Mesenchymal stem cell (in vitro differentiated cells and primary cell): ENCODE measurements at regions not wholly inside any gene's neighbourhood (a gene's known extent, or its start where the extent isn't known, plus 50 kb on each side); places are given as distances from the start of the nearest gene placed in this dataset.

Experiments
- DNase-seq: peaks from one replicate; pipeline ENCODE4 v3.0.0-alpha.2; 2013
- H2AFZ ChIP-seq: one replicate; pipeline ENCODE4 v1.6.1; 2013; ENCODE audit warnings: low read depth, mild to moderate bottlenecking, control low read depth, inconsistent platforms, low read length, moderate library complexity
- H2AK5ac ChIP-seq: 2 replicates; pipeline ENCODE4 v1.6.1; 2013; ENCODE audit warnings: low read length, moderate library complexity, mild to moderate bottlenecking, inconsistent platforms; ENCODE audit not compliant: severe bottlenecking
- H2BK120ac ChIP-seq: one replicate; pipeline ENCODE4 v1.6.1; 2013; ENCODE audit warnings: low read depth, mild to moderate bottlenecking, inconsistent platforms, low read length, moderate library complexity
- H2BK12ac ChIP-seq, 2 experiments: one replicate each; pipeline ENCODE4 v1.6.1; 2013; ENCODE audit warnings: inconsistent platforms in 2 of 2, low read length in 2 of 2, mild to moderate bottlenecking in 2 of 2, moderate library complexity in 2 of 2, control low read depth in 1 of 2
- H2BK15ac ChIP-seq: one replicate; pipeline ENCODE4 v1.6.1; 2013; ENCODE audit warnings: mild to moderate bottlenecking, low read depth, inconsistent platforms; ENCODE audit not compliant: poor library complexity, severe bottlenecking
- H2BK5ac ChIP-seq: 2 replicates; pipeline ENCODE4 v1.6.1; 2013; ENCODE audit warnings: low read depth, mild to moderate bottlenecking, low read length, control low read depth, inconsistent platforms; ENCODE audit not compliant: poor library complexity, severe bottlenecking
- H3K14ac ChIP-seq, 2 experiments: one replicate each; pipeline ENCODE4 v1.6.1; 2013; ENCODE audit warnings: inconsistent platforms in 2 of 2, low read length in 2 of 2, control low read depth in 1 of 2, mild to moderate bottlenecking in 1 of 2, moderate library complexity in 1 of 2
- H3K18ac ChIP-seq, 2 experiments: one replicate each; pipeline ENCODE4 v1.6.1; 2013; ENCODE audit warnings: inconsistent platforms in 2 of 2, low read length in 2 of 2, control low read depth in 1 of 2, low read depth in 1 of 2, mild to moderate bottlenecking in 1 of 2
- H3K23ac ChIP-seq, 2 experiments: one replicate each; pipeline ENCODE4 v1.6.1; 2013; ENCODE audit warnings: inconsistent platforms in 2 of 2, low read length in 2 of 2, mild to moderate bottlenecking in 2 of 2, moderate library complexity in 2 of 2, control low read depth in 1 of 2
- H3K27ac ChIP-seq: 2 replicates; pipeline ENCODE4 v1.5.1; 2013; ENCODE audit warnings: mild to moderate bottlenecking, moderate library complexity, low read length, control low read depth, inconsistent platforms; ENCODE audit not compliant: poor library complexity, severe bottlenecking
- H3K27me3 ChIP-seq, 2 experiments: 2 replicates each; pipeline versions ENCODE4 v1.6.1 to v1.7.0; 2013; ENCODE audit warnings: low read length in 2 of 2, mild to moderate bottlenecking in 2 of 2, moderate library complexity in 2 of 2, control low read depth in 1 of 2, inconsistent platforms in 1 of 2; ENCODE audit not compliant: control insufficient read depth in 1 of 2, insufficient read depth in 1 of 2
- H3K36me3 ChIP-seq, 2 experiments: 2 replicates each; pipeline versions ENCODE4 v1.6.1 to v1.7.0; 2013; ENCODE audit warnings: low read length in 2 of 2, control low read depth in 1 of 2, inconsistent platforms in 1 of 2, low read depth in 1 of 2, mild to moderate bottlenecking in 1 of 2; ENCODE audit not compliant: insufficient read depth in 2 of 2, control insufficient read depth in 1 of 2
- H3K4ac ChIP-seq, 2 experiments: one replicate each; pipeline ENCODE4 v1.6.1; 2013; ENCODE audit warnings: inconsistent platforms in 2 of 2, low read length in 2 of 2, mild to moderate bottlenecking in 2 of 2, moderate library complexity in 2 of 2, control low read depth in 1 of 2, low read depth in 1 of 2
- H3K4me1 ChIP-seq: 2 replicates; pipeline ENCODE4 v1.6.1; 2013; ENCODE audit warnings: low read depth, low read length, control low read depth; ENCODE audit not compliant: control insufficient read depth, insufficient read depth
- H3K4me2 ChIP-seq: 2 replicates; pipeline ENCODE4 v1.6.1; 2013; ENCODE audit warnings: low read length, mild to moderate bottlenecking, inconsistent platforms; ENCODE audit not compliant: poor library complexity, severe bottlenecking
- H3K4me3 ChIP-seq, 2 experiments: 2 replicates each; pipeline versions ENCODE4 v1.5.1 to v1.7.0; 2013; ENCODE audit warnings: low read length in 2 of 2, mild to moderate bottlenecking in 2 of 2, control low read depth in 1 of 2, low read depth in 1 of 2; ENCODE audit not compliant: insufficient read depth in 1 of 2
- H3K79me1 ChIP-seq: replicated peaks from 2 replicates; pipeline ENCODE4 v1.6.1; 2013; ENCODE audit warnings: mild to moderate bottlenecking, control low read depth, low read length, inconsistent platforms; ENCODE audit not compliant: poor library complexity, severe bottlenecking
- H3K9ac ChIP-seq: 2 replicates; pipeline ENCODE4 v1.7.0; 2013; ENCODE audit warnings: mild to moderate bottlenecking, low read length, moderate library complexity
- H3K9me3 ChIP-seq: 2 replicates; pipeline ENCODE4 v1.7.0; 2013; ENCODE audit warnings: mild to moderate bottlenecking, low read length; ENCODE audit not compliant: control insufficient read depth
- H4K8ac ChIP-seq: one replicate; pipeline ENCODE4 v1.6.1; 2013; ENCODE audit warnings: inconsistent platforms, mild to moderate bottlenecking, low read length, moderate library complexity
- H4K91ac ChIP-seq: one replicate; pipeline ENCODE4 v1.6.1; 2013; ENCODE audit warnings: mild to moderate bottlenecking, low read length, inconsistent platforms
- WGBS: methylation state at CpG from one replicate; pipeline ENCODE4 v1.1.7; 2013; ENCODE audit warnings: mixed read lengths; 5-methylcytosine and 5-hydroxymethylcytosine counted together

GRCh38 chr1:30260318-30260717 is 463.1 kb downstream of the MATN1 start:
- Histone ChIP-seq H3K79me1 (no peaks in the 10 kb centered on the region), H4K91ac (no peak overlapping the region), H3K4ac (no peak overlapping the region), H3K4me1 (no peaks in the 10 kb centered on the region), H2BK15ac (no peak overlapping the region), H3K23ac (no peak overlapping the region), H2BK5ac (no peak overlapping the region), H3K9ac (no peak overlapping the region), H3K4me3 (no peak overlapping the region), H3K9me3 (peaks cover 4% of the 10 kb centered on the region), H3K18ac (no peak overlapping the region), H3K4me2 (no peak overlapping the region), H2AFZ (no peak overlapping the region), H2AK5ac (no peak overlapping the region), H3K27me3 (peaks cover 0 to 59% of the 10 kb centered on the region in 2 experiments), H3K14ac (no peak overlapping the region), H3K36me3 (no peaks in the 10 kb centered on the region), H2BK120ac (no peak overlapping the region), H3K27ac (no peak overlapping the region), H4K8ac (no peak overlapping the region), H2BK12ac (no peak overlapping the region)
- 57% methylated on average over 3 of the region's 3 CpGs for WGBS
- no peak for DNase-seq

GRCh38 chr1:30259631-30260030 is 463.8 kb downstream of the MATN1 start:
- H3K18ac ChIP-seq = no peak overlapping the region
- H3K9ac ChIP-seq = no peak overlapping the region
- no peak overlapping the region for H2BK120ac ChIP-seq
- no peak for DNase-seq
- H3K9me3 ChIP-seq = peaks cover 4% of the 10 kb centered on the region
- H2BK12ac ChIP-seq = no peak overlapping the region
- no peak overlapping the region for H3K4me3 ChIP-seq
- no peaks in the 10 kb centered on the region for H3K79me1 ChIP-seq
- no peak overlapping the region for H2AK5ac ChIP-seq
- no peak overlapping the region for H2AFZ ChIP-seq
- no peak overlapping the region for H3K4me2 ChIP-seq
- H4K91ac ChIP-seq = no peak overlapping the region
- no peak overlapping the region for H4K8ac ChIP-seq
- 72% methylated on average over 9 of the region's 9 CpGs for WGBS
- no peak overlapping the region for H2BK15ac ChIP-seq
- H2BK5ac ChIP-seq = no peak overlapping the region
- no peaks in the 10 kb centered on the region for H3K36me3 ChIP-seq
- no peak overlapping the region for H3K23ac ChIP-seq
- H3K27me3 ChIP-seq = peaks cover 0 to 65% of the 10 kb centered on the region in 2 experiments
- H3K14ac ChIP-seq = no peak overlapping the region
- H3K4ac ChIP-seq = no peak overlapping the region
- no peaks in the 10 kb centered on the region for H3K4me1 ChIP-seq
- no peak overlapping the region for H3K27ac ChIP-seq

GRCh38 chr1:30258876-30259275 is 464.5 kb downstream of the MATN1 start:
- DNase-seq = no peak
- Histone ChIP-seq H3K9ac (no peak overlapping the region), H3K14ac (no peak overlapping the region), H3K9me3 (peaks cover 4% of the 10 kb centered on the region), H2BK12ac (no peak overlapping the region), H3K36me3 (no peaks in the 10 kb centered on the region), H2BK15ac (no peak overlapping the region), H4K8ac (no peak overlapping the region), H3K4me3 (no peak overlapping the region), H3K4me2 (no peak overlapping the region), H4K91ac (no peak overlapping the region), H2AK5ac (no peak overlapping the region), H3K18ac (no peak overlapping the region), H3K4ac (no peak overlapping the region), H3K79me1 (no peaks in the 10 kb centered on the region), H2AFZ (no peak overlapping the region), H2BK120ac (no peak overlapping the region), H3K4me1 (peaks cover 5% of the 10 kb centered on the region), H3K27ac (no peak overlapping the region), H2BK5ac (no peak overlapping the region), H3K27me3 (peaks cover 0 to 70% of the 10 kb centered on the region in 2 experiments), H3K23ac (no peak overlapping the region)
- WGBS = 37% methylated on average over 4 of the region's 4 CpGs

- no peak overlapping the region for H3K18ac ChIP-seq
- no peak overlapping the region for H3K4me3 ChIP-seq
- no peak overlapping the region for H2BK12ac ChIP-seq
- H3K79me1 ChIP-seq = no peaks in the 10 kb centered on the region
- H3K27me3 ChIP-seq = peaks cover 0 to 66% of the 10 kb centered on the region in 2 experiments
- DNase-seq = no peak
- H3K23ac ChIP-seq = no peak overlapping the region
- no peaks in the 10 kb centered on the region for H3K36me3 ChIP-seq
- no peak overlapping the region for H2AK5ac ChIP-seq
- H3K9me3 ChIP-seq = peaks cover 4% of the 10 kb centered on the region
- no peak overlapping the region for H3K27ac ChIP-seq
- H2BK15ac ChIP-seq = no peak overlapping the region
- 89% methylated on average over 6 of the region's 6 CpGs for WGBS
- no peak overlapping the region for H3K14ac ChIP-seq
- no peak overlapping the region for H4K8ac ChIP-seq
- no peak overlapping the region for H2BK120ac ChIP-seq
- H2BK5ac ChIP-seq = no peak overlapping the region
- no peak overlapping the region for H3K9ac ChIP-seq
- no peak overlapping the region for H4K91ac ChIP-seq
- no peak overlapping the region for H2AFZ ChIP-seq
- H3K4me2 ChIP-seq = no peak overlapping the region
- no peak overlapping the region for H3K4ac ChIP-seq
- H3K4me1 ChIP-seq = peaks cover 9% of the 10 kb centered on the region
Measured at GRCh38 chr1:30258471-30258870, 464.9 kb downstream of the MATN1 start.
